ENCODE measurements at regions not wholly inside any gene's neighbourhood (a gene's known extent, or its start where the extent isn't known, plus 50 kb on each side); places are given as distances from the start of the nearest gene placed in this dataset.
"Not testable (repeated sequence)": the region's sequence is repeated elsewhere in the genome, so short reads cannot be mapped to it uniquely, and the experiment has no call there.

- no peak for DNase-seq
Measured at GRCh38 chr1:113303267-113303666, 87.0 kb upstream of the MAGI3 start.

GRCh38 chr1:113305029-113305428 is 85.3 kb upstream of the MAGI3 start:
- not testable (repeated sequence) for DNase-seq

GRCh38 chr1:113307771-113308445 is 82.4 kb upstream of the MAGI3 start:
- DNase-seq: no peak

- DNase-seq: not testable (repeated sequence)
Measured at GRCh38 chr1:113312651-113313050, 77.7 kb upstream of the MAGI3 start.

DNA sequence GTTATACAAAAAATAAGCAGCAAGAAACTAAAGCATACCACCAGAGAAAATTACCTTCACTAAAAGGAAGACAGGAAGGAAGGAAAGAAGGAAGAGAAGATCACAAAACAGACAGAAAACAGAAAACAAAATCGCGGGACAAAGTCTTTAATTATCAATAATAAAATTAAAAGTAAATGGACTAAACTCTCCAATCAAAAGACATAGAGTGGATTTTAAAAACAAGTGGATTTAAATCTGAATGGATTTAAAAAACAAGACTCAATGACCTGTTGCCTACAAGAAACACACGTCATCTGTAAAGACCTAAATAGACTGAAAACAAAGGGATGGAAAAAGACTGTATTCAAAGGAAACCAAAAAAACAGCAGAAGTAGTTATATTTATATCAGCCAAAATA is 75.7 kb upstream of the MAGI3 start:
- DNase-seq: no peak

DNA sequence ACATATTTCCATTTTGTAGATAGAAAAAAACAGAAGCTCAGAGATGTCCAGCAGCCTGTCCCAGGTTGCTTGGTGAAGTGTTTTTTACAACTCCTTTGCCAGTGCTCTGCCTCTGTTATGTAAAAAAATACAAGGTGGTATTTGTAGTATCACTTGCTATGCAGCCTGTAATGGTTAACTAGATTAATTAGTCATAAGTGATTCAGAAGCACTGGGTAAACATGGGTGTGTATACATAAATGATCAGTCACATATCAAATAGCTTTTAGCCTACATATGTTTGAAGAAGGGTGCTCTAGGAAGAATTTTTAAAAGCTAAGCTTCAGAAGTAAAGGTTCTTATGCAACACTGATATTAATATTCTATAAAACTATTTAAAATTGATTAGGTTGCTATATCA is 70.0 kb upstream of the MAGI3 start:
- DNase-seq: no peak

DNA sequence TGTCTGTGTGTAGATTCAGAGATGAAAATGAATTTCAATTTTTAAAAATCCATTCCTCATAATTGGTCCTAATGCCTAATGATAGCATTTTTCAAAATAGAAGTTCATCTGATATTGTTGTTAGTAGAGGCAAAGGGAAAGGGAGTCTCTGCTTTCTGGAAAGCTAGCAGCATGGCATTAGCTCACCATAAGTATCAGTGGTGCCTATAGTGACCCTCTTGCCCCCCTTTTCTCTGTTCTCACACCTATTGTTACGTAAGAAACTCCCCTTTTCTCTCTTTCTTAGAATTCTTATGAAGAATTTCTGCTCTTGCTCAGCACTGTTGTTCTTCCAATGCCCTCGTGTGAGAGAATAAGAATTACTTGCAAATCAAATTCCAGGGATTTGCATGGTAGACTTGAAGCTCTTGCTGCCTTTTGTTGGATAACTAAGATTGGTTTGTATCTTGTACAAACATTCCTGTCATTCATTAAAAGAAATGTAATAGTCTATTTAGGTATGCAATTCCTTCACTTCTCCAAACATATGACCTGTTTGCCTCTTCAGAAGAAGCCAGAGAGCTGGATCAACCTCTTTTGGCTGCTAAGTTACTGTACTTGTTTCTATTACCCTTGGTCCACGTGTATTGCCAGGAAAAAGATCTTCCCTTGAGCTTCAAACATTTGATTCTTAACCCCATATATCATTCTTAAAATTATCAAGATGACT is 69.2 kb upstream of the MAGI3 start:
- no peak for DNase-seq

- DNase-seq: no peak
Measured at GRCh38 chr1:113321771-113322387, 68.4 kb upstream of the MAGI3 start.

GRCh38 chr1:113322439-113322838 is 67.9 kb upstream of the MAGI3 start:
- DNase-seq: no peak

GRCh38 chr1:113325022-113325421 is 65.3 kb upstream of the MAGI3 start:
- DNase-seq: no peak

DNA sequence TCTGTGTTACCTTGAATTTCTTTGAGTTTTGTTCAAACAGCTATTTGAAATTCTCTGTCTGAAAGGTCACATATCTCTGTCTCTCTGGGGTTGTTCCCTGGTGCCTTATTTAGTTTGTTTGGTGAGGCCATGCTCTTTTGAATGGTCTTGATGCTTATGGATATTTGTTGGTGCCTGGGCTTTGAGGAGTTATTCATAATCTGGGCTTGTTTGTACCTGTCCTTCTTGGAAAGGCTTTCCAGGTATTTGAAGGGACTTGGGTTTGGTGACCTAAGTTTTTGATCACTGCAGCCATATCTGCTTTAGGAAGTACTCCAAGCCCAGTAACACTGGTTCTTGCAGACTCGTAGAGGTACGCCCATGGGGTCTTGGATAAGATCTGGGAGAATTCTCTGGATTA is 63.3 kb upstream of the MAGI3 start:
- DNase-seq: no peak

- no peak for DNase-seq
Measured at GRCh38 chr1:113333056-113333455, 57.3 kb upstream of the MAGI3 start.

DNA sequence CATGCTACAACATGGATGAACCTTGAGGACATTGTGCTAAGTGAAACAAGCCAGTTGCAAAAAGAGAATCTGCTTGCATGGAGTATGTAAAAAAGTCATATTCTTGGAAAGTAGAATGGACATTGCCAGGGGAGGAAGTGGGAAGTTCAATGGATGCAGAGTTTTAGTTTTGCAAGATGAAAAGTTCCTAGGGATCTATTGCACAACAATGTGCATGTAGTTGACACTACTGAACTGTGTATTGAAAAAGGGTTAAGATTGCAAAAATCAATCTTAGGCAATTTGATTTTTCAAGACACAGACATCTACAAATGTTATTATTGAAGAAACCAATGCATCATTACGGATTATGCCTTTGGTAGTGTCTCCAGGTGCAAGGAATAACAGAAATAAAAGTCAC is 50.3 kb upstream of the MAGI3 start:
- DNase-seq: no peak
